GM21576 (cell line): ENCODE measurements at regions not wholly inside any gene's neighbourhood (a gene's known extent, or its start where the extent isn't known, plus 50 kb on each side); places are given as distances from the start of the nearest gene placed in this dataset.
A peak's percentile ranks its signal among the peaks of the same experiment; 100 is the strongest.

Experiments used
- ATAC-seq: cut with Tn5 transposase; IDR thresholded peaks from one replicate; pipeline ENCODE4 v1.9.1; 2021; ENCODE audit warnings: mild to moderate bottlenecking, moderate library complexity; ENCODE audit not compliant: unreplicated experiment

- ATAC-seq: peak; percentile 87
Observed at GRCh38 chr6:169959136-169960002, 207.9 kb downstream of the ERMARD start.

DNA sequence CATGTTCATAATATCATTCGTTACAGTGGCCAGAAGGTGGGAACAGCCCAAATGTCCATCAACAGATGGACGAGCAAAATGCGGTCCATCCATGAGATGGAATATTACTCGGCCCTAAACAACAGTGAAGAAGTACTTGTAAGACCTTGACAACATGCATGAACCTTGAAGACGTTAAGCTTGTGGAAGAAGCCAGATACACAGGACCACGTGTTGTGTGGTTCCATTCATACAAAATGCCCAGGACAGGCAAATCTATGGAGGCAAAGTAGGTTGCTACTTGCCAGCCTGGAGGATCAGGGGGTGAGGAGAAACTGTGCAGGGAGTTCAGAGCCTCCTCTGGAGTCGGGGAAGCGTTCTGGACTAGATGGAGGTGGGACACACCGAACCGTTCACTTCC lies 207.1 kb downstream of the ERMARD start:
- no peak for ATAC-seq

DNA sequence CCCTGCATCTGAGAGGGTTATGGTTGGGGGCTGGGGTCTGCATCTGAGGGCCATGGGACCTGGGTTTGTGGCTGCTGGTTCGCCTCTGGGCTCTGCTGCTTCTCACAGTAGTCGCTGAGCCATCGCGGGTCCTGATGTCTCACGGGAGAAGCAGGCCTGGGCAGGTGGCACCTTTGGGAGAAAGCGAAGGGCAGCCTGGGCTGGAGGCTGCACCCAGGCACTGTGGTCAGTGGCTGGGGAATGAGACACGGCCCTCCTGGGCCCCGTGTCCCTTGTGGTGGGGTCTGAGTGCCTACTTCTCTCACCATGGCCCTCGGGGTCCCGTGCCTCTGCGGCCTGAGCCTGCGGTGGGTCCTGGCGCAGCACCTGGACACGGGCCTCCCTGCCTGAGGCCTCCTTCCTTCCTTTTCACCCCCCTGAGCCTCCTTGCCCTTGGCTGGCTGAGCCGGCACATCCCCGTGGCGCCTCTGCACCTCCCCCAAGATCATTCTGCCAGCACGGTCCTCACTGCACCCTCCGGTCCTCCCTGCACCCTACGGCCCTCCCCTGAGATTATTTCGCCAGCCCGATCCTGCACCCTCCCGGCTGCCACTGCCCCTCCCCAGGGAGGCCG lies 206.0 kb downstream of the ERMARD start:
- no peak for ATAC-seq

DNA sequence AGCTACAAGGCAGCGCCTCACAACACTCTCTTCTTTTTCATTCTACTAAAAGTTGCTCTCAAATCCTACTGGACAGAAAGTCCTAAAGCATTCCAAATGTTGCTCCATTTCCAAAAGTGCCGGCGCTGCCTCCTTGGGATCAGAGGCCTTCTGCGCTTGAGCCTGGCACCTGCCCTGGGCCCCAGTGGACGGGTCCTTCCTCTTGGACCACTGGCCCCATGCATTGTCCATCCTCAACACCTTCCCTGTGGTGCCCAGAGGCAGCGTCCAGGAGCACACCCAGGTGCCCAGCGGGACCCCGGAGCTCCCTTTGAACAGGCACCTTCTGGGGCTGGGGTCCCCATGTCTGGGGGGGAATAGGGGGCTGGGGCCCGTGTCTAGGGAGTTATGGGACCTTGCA lies 205.2 kb downstream of the ERMARD start:
- no peak for ATAC-seq

DNA sequence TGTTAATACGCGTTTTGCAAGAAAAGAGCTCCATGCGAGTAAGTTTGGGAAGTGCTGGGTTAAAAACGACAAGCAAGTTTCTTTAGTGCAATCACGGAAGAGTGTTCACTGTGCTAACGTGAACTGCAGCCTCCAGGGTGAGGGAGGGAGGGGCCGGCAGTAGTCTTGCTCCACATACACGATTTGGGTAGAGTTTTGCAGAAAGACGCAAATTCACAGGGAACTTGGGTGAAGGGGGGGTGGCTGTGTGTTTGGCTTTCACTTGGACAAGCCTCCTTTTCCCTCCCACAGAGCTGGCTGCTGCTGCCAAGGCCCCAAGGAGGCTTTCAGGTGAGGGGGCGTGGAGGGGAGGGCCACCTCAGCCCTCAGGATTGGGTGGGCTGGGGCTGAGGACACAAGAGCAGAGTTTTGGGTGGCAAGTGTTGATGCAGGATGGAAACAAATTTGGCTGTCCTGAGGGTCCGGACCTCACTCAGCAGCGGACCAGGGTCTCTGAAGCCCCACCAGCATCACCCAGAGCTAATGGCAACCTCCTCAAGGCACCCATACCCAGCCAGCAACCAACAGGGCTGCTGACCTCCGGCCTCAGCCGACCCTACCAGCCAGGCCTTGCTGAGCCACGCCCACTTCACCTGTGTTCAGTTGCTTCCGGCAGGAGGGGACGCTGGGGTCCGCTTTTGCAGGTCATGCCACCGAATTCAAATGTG lies 204.5 kb downstream of the ERMARD start:
- no peak for ATAC-seq

DNA sequence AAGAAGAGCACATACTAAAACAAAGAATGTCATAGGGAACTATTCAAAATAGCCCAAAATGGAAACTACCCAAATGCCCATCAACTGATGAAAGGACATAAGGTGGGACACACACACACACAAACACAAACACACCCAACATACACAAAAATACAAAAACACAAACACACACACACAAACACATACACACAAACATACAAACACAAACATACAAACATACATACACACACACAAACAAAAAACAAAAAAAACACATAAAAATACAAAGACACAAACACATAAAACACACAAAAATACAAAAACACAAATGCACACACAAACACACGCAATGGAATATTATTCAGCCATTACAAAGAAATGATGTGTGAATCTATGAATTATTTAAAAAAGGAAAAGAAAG lies 203.6 kb downstream of the ERMARD start:
- ATAC-seq: no peak

DNA sequence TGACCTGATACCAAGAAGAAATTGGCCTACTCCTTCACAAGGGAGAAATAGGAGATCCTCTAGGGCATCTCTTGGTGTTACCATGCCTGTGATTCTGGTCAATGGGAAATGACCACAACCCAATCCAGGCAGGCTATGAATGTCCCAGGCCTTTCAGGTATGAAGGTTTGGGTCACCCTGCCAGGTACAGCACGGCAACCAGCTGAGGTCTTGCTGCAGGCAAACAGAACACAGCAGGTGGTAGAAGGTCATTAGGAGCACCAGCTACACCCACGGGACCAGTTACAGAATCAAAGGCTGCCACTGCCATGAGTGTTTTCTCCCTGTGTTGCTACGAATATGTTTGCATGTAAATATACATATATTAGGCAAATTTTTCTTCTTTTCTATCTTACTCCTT lies 202.3 kb downstream of the ERMARD start:
- no peak for ATAC-seq

- ATAC-seq: no peak
Observed at GRCh38 chr6:169950558-169950957, 199.1 kb downstream of the ERMARD start.

DNA sequence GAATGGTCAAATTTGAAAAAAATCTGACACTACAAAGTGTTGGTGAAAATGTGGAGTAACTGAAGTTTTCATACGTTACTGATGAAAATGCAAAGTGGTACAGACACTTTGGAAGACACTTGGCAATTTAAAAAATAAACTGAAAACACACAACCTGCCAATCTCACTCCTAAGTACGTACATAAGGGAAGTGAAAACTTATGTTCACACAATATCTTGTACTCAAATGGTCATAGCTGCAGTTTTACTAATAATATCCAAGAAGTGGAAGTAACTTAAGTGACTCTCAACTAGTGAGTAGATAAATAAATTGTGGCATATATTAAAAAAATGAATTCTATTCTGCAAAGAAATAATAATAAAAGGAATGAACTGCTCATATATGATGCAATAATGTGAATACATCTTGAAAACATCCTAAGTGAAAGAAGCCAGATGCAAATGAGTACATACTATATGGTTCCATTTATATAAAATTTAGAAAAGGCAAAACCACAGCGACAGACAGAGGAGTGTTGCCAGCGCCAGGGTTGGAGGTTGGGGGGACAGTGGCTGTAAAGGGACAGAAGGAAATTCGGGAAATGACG lies 198.2 kb downstream of the ERMARD start:
- no peak for ATAC-seq

DNA sequence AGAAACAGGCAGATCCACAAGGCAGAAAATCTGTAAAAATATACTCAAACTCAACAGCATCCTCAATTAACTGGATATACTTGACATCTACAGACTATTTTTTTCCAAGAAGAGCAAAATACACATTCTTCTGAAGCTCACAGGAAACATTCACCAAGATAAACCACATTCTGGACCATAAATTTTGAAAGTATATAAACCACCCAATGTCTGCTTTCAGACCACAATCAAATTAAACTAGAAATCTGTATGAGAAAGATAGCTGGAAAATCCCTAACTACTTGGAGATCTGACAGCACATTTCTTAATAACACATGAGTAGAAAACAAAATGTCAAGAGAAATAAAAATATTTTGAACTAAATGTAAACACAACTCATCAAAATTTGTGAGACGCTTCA lies 195.5 kb downstream of the ERMARD start:
- no peak for ATAC-seq

- no peak for ATAC-seq
Observed at GRCh38 chr6:169945117-169945516, 193.7 kb downstream of the ERMARD start.

DNA sequence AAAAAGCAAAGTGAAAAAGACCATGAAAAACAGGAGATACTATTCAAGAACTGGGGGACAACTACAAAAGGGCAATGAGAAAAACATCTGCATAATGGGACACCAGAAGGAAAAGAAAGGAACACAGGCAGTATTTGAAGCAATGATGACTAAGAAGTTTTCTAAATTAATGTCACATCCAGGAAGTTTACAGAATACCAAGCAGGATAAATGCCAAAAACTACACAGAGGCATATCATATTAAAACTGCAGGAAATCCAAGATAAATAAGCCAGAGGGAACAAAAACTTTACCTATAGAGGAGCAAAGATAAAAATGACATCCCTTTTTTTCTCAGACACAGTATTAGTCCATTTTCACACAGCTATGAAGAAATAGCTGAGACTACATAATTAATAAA lies 193.0 kb downstream of the ERMARD start:
- ATAC-seq: no peak

GRCh38 chr6:169944061-169944337 lies 192.6 kb downstream of the ERMARD start:
- ATAC-seq: no peak

GRCh38 chr6:169943241-169944060 lies 192.0 kb downstream of the ERMARD start:
- ATAC-seq: no peak

GRCh38 chr6:169942173-169942572 lies 190.8 kb downstream of the ERMARD start:
- no peak for ATAC-seq

GRCh38 chr6:169940481-169941271 lies 189.3 kb downstream of the ERMARD start:
- no peak for ATAC-seq

DNA sequence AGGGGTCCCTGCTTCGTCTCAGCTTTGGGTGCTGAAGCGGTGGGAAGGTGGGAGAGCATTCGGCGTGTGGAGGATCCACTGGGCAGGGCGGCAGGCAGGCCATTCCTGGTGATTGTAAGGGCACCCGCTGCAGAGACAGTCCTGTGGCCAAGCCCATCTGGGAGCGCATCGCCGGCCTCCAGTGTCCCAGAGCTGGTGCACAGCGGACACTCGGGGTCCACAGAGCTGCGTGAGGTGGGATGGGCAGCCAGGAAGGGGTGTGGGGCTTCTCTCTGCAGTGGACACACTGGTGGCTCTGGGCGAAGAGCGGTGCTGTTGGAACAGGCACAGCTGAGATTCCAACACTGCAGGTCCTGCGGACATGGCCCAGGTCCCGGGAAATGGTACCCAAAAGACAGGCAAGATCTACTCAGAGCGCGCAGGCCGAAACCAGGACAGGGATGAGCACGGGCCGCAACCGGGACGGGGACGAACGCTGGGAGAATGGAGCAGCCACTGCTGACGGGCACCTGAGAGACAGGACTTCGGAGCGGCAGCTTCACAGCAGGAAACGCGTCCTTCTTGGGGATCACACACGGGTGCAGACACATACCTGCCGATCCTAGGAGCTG lies 188.2 kb downstream of the ERMARD start:
- no peak for ATAC-seq

- ATAC-seq: no peak
Observed at GRCh38 chr6:169938731-169939130, 187.3 kb downstream of the ERMARD start.

GRCh38 chr6:169938262-169938701 lies 186.9 kb downstream of the ERMARD start:
- no peak for ATAC-seq
